ENCODE measurements at regions not wholly inside any gene's neighbourhood (a gene's known extent, or its start where the extent isn't known, plus 50 kb on each side); places are given as distances from the start of the nearest gene placed in this dataset.
"Not testable (repeated sequence)": the region's sequence is repeated elsewhere in the genome, so short reads cannot be mapped to it uniquely, and the experiment has no call there.

DNA sequence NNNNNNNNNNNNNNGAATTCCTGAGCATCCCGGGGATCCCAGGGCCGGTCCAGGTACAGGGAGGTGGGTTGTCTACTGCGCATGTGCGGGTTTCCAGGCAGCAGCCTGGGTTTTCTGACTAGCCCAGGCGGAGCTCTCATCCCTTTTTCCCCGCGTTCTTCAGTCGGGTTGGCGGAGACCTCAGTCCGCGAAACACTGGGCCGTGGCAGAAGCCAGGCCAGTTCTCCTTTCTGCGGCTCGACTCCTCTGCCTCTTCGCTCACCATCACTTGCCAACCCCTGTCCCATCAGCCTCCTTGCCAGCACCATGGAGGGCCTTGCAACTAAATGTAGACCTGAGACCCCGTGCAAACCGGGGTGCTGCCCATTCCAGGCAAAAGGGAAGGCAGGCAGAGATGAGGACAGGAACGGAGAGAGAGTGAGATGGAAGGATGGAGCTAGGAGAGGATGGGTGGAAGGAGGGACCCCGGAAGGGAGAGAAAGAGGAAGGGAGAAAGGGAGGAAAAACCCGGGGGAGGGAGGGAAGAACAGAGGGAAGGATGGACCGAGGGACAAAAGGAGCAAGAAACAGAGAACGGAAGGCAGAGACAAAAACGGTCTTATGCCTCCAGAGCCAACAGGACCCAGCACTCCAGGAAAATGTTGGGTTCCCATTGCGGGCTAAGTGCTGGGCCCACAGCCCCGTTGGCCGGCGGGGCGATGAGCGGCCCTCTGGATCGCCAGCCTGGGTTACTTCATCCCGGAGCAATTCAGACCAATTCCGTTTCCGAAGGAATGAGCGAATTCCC lies 445.4 kb upstream of the DEFB115 start:
- no peak for DNase-seq

DNA sequence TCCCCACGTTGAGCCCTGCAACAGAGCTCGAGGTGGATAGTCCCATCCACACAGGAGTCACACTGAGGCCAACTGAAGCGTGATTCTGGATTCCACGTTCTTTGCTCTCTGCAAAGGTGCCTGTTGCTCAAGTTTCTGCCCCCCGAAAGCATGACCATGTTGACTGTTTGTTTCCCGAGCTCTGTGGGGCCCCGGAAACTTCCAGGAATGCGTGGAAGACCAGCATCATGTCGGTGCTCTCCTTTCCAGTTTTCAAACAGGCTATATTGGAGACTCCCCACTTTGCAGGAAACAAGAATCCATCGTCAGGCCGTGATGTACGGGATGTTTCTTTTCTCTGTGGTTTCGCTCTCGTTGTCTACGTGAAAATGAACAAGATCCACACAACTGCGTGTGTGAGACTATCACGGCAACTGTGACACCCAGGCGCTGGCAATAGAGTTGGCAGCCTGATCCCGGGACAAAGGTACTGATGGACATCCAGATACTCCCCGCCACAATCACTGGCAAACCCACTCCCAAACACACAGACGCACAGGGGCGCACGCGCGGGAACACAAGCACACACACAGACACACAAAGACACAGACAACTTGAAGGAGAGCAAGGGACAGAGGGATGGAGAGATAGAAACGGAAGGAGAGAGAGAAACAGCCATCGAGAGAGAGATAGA lies 444.6 kb upstream of the DEFB115 start:
- no peak for DNase-seq

DNA sequence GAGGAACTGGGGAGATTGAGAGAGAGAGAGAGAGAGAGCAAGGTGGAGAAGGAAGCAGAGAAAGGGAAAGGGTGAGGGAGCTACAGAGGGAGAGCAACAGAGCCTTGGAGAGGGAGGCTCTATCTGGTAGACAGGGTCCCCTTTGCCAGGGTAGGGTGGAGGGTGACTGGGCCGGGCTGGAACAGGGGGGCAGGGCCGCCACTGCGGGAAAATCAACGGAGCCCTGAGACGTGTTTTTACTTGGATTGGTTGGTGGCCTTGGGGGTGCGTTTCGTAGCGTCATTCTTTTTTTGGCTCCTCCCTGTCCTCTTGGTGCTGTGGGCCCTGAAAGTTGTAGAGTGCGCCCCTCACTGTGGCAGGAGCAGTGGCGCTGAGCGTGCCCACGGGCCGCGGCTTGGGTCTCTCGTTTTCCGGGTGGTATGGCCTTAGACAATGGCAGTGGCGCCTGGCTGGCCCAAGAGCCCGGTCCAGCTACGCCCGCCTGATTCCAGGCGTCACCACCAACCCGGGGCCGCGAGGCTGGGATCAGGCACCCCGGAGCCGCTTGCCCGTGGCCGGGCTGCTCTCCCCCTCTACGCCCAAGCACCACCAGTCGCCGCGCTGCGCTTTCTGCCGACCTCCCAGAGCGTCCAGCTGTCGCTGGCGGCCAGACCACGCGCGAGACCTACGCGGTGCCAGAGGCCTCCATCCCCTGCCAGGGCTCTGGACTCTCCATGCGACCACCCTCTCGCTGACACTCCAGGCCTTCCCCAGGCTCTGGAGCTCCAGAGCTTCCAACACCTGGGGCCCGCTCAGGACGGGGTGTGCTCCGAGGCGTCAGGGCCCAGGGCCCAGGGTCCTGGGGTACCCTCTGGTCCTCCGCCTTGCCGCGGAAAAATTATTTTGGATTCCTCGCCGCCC lies 443.8 kb upstream of the DEFB115 start:
- peak; percentile 17 for DNase-seq

DNA sequence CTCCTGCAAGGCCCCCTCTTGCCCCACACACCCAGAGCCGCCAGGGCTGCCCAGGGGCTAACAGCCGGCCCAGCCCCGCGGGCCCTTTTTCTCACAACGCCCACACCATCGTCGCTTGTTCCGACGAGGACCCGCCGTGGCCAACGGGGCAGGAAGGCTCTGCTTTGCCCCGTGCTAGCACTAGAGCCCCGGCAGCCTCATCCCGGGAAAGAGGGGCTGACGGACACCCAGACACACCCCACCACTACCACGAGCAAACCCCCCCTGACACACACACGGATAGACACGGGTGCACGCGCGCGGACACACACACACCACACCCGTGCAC lies 443.2 kb upstream of the DEFB115 start:
- not testable (repeated sequence) for DNase-seq

DNA sequence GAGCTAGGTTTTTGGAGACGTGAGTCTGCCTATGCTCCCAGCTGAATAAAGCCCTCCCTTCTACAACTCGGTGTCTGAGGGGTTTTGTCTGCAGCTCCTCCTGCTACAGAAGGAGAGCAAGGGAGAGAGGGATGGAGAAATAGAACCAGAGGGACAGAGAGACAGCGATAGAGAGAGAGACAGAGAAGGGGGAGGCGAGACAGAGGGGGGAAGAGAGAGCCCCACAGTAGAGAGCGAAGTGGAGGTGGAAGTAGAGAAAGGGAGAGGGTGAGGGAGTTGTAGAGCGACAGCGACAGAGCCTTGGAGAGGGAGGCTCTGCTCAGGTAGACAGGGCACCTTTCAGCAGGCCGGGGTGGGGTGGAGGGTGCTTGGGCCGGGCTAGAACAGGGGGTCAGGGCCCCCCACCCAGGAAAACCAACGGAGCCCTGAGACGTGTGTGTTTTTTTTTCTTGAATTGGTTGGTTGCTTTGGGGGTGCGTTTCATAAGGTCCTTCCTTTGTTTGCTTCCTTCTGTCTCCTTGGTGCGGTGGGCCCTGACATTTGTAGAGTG lies 442.4 kb upstream of the DEFB115 start:
- not testable (repeated sequence) for DNase-seq

DNA sequence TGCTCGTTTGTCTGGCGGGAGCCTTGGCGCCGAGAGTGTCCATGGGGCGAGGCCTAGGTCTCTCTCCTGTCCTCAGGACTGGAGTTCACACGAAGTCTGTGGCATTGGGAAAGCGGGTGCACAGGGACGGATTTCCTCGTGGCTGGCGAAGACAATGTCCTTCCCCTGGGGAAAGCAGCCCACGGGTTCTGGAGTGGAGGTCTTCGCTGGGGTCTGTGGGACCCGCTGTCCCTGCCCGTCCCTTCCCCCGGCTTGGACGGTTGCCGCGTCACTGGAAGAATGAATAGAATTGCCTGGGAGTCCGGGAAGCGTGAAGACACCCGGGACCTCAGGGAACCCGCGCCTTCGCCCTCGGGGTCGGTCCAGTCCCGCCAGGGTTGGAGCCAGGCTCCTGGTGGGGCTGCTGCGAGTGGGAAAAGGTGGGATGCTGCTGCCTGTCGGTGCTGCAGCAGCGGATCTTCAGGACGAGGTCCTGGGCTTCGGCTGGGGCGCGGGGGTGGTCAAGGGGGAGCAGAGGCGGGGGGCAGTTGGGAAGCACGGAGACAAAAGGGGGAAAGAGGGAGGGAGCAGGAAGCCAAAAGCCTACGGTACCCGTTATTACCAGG lies 441.8 kb upstream of the DEFB115 start:
- no peak for DNase-seq

DNA sequence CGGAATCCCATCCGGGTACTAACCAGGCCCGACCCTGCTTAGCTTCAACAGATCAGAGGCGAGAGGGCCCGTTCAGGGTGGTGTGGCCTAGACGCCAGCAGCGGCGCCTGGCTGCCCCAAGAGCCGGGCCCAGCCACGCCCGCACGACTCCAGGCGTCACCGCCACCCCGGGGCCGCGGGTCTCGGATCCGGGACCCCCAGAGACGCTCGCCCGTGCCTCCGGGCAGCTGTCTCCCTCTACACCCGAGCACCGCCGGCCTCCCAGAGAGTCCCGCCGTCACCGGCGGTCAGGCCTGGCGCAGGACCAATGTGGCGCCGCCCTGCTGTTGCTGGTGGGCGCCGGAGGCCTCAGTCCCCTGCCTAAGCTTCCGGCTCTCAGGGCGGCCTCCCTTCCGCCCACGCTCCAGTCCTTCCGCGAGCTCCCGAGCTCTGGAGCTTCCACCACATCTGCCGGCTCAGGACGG lies 441.2 kb upstream of the DEFB115 start:
- DNase-seq = no peak

DNA sequence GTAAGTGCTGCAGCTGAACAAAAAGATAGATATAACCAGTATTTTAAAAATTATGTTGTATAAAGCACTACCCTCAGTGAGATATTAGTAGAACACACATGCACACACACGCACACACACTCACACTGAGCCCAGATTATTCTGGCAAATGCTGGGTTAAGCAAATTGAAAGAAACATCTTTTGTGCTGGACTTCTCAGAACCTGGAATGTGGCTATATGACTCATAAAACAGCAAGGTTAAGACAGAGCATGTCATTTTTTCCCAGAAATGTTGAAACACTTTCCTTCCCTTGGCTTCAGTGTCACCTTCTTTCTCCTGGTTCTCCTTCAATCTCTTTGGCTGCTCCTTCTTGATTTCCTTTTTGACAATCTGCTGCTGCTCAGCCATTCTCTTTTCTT lies 435.8 kb upstream of the DEFB115 start:
- DNase-seq = not testable (repeated sequence)

DNA sequence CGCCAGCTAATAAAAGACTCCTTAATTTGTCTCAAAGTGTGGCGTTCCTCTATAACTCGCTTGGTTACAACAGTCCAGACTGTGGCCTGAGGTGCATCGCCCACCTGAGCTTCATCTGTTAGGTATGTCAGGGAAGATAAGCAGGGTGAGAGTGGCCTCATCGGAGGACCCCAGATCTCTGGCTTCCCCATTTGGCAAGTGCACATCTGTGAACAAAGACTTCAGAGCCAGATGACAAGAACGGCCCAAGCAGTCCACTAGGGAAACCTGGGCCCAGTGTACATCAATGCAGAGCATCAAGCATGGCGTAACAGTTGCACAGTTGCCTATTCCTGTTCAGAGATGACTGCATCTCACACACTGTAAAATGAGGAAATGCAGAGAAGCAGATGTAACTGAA lies 432.8 kb upstream of the DEFB115 start:
- DNase-seq = not testable (repeated sequence)

DNA sequence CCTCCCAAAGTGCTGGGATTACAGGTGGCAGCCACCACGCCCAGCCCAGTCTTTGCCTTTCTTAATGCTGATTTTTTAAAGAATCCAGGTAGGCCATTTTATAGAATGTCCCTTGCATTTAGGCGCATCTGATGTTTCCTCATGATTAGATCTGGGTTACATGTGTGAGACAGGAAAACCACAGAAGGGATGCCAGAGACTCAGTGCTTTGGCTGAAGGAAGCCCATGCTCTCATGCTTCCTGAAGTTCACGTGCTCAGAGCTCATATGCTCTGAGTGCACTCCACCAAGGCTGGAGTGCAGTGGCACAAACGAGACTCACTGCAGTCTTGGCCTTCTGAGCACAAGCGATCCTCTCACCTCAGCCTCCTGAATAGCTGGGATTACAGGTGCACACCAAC lies 411.5 kb upstream of the DEFB115 start:
- not testable (repeated sequence) for DNase-seq

DNA sequence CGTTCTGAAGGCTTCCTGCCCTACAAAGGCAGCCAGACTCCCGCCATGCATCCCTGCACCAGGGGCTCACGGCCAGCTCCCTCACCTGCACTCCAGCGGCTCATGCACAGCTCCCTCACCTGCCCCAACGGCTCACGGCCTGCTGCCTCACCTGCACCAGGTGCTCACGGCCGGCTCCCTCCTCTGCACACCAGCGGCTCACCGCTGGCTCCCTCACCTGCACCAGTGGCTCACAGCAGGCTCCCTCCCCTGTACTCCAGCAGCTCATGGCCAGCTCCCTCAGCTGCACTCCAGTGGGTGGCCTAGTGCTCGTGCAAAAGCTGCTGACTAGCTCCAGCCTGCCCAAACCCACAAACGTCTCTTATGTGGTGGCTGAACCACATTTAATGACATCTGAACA lies 389.2 kb upstream of the DEFB115 start:
- DNase-seq = not testable (repeated sequence)

DNA sequence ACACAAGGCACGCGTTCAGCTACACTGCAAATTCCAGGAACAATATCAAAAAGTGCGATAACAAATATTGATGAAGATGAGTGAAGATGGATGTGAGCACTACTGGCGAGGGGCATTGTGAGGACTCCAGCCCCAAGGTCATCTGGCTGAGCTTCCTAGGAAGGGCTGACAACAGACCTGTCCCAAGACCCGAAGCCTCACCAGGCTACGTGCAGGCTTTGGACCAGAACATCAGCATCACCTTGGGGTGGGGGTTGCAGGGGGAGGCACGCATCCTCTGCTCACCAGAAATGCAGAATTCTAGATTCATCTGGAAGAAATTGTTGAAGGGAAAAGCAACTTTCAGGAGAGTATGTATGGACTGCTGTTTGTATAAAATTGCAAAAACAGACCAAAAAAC lies 386.3 kb upstream of the DEFB115 start:
- not testable (repeated sequence) for DNase-seq

DNA sequence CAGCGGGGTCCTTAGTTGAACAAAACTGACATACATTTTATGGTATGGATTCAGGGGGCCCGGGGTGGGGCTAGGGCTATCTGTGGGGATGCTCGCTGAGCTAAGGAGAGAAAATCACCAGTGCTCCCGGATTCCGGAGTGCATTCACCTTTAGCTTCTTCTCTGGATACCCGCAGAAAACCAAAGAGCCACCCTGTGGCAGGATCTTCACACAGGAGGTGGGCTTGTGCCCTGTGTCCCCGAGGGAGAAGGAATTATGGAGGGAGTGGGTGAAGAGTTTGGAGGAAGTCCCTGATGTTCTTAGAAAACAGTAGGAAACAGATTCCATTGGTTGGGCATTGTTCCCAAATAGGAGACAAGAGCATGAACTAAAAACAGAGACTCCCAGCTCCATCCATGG lies 385.2 kb upstream of the DEFB115 start:
- DNase-seq = not testable (repeated sequence)

DNA sequence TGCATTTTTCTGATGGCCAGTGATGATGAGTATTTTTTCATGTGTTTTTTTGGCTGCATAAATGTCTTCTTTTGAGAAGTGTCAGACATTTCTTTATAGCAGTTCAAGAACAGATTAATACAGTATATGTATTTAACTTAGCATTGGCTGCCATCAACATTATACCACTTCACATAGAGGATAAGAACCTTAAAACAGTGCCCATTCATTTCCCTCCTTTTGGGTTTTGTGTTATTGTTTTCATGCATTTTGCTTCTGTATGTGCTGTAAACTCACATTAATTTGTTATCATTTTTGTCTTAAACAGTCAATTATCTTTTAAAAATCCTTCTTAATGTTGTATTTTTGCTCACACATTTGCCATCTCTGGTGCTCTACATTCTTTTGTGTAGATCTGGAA lies 381.6 kb upstream of the DEFB115 start:
- DNase-seq = not testable (repeated sequence)

DNA sequence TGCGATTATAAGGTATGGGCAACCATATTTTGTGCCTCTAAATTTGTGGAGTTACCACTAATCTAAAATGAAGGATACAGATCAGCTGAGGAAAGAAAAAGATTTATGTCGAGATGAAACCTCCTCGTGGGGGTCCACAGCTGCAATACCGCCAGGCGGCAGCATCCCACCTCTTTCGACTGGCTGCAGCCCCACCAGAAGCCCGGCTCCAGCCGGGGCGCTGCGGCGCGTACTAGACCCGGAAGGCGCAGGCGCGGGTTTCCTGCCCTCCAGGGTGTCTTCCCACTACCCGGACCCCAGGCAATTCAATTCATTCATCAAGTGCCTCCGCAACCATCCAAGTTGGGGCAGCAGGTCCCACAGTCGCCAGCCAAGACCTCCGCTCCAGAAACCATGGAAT lies 366.1 kb upstream of the DEFB115 start:
- not testable (repeated sequence) for DNase-seq

DNA sequence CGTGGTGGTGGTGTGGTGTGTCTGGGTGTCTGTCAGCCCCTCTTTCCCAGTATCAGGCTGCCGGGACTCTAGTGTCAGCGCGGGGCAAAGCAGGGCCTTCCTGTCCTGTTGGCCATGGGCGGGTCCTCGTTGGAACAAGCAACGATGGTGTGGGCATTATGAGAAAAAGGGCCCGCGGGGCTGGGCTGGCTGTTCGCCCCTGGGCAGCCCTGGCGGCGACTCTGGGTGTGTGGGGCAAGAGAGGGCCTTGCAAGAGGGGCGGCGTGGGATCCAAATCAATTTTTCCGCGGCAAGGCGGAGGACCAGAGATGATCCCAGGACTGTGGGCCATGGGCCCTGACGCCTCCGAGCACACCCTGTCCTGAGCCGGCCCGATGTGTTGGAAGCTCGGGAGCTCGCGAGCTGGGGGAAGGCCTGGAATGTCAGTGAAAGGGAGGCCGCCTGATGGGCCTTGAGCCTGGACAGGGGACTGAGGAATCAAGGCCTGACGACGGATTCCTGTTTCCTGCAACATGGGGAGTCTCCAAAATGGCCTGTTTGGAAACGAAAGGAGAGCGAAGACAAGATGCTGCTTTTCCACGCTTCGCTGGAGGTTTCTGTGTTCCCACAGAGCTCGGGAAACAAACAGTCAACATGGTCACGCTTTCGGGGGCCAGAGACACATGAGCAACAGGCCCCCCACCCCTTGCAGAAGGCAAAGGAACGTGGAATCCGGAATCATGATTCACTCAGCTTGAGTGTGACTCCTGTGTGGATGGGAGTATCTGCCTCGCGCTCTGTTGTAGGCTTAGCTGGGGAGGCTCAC lies 364.7 kb upstream of the DEFB115 start:
- DNase-seq = no peak

DNA sequence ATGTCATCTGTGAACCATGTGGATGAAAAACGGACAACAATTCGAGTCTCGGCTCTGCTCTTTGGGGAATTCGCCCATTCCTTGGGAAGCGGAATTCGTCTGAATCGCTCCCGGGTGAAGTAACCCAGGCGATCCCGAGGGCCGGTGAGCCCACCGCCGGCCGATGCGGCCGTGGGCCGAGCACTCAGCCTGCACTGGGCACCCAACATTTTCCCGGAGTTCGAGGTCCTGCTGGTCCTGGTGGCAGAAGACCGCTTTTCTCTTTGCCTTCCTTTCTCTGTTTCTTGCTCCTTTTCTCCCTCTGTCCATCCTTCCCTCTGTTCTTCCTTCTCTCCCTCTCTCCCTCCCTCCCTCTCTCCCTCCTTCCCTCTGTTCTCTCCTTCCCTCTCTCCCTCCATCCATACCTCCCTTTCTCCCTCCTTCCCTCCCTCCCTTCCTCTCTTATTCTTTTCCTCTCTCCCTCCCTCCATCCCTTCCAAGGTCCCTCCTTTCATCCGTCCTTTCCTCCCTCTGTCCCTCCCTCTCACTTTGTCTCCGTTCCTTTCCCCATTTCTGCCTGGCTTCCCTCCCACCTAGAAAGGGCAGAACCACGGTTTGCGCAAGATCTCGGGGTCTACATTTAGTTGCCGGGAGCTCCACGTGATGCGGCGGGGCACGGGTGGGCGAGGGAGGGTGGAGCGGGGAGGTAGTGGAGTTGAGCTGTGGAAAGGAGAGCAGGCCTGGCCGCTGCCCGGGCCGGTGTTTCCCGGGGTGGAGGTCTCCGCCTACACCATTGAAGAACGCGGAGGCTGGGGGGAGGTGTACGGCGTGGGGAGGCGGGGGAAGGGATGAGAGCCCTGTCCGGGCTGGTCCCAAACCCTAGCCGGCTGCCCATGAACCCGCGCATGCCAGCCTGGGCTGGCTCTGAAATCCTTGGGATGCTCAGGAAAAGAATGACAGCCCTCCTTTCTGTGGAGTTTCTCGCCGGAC lies 363.8 kb upstream of the DEFB115 start:
- not testable (repeated sequence) for DNase-seq

DNA sequence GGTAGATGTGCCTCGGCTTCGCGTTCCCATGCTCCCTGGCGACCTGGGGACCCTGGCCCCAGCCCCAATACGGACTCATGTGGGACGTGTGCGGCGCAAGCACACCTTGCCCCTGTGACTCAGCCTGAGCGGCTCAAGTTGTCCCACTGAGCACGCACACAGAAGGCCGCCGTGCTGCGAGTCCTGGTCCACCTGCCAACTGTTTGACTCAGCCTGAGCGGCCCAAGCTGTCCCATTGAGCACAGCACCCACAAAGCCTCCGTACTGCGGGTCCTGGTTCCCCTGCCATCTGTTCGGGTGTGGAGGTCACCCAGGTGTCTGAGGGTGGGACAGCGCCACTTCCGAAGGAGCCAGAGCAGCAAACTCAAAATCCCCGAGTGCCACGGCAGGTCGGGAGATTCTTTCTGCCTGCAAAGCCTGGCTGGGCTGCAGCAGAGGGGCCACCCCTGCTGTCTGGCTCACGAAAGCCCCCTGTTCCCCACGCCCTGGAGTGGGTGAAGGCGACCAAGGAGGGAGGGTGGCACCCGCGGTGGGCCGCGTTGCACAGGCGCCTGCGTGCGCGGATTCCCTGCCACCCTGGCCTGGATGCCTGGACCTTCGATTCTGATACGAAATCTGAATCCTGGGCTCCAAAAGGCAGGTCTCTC lies 362.6 kb upstream of the DEFB115 start:
- DNase-seq = not testable (repeated sequence)

DNA sequence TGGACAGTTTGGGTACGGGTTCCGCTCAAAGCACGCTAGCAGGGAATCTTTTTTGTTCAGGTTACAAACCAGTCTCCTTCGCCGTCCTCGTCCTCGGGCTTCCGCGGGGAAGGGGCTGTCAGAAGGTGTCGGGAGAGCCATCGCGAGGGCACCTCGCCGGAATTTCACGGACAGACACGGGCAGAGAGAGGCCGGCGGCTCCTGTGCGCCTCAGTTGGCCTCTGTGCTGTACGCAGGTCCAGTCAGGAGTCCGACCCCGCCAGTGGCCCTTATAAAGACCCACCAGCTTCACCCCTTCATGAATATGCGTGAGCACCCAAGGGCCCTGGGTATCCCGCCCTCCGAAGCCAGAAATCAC lies 362.1 kb upstream of the DEFB115 start:
- not testable (repeated sequence) for DNase-seq

All from activated gamma-delta T cell treated with Interleukin-2 at 50 U/mL for 16 hours (primary cell).